HepG2 (cell line): ENCODE measurements at regions not wholly inside any gene's neighbourhood (a gene's known extent, or its start where the extent isn't known, plus 50 kb on each side); places are given as distances from the start of the nearest gene placed in this dataset.

Source experiments
- ATAC-seq: fragments of 200-7000 bp; cut with Tn5 transposase; 3 replicates; pipeline ENCODE4 v1.9.1; 2020; ENCODE audit warnings: mild to moderate bottlenecking, moderate library complexity
- BruUV-seq: library from RNA; stranded (reverse); fragments of 400-500 nt; replicated peaks from 2 replicates; lab custom pipeline; 2021; lab: Mats Ljungman, UMichigan
- CTCF ChIA-PET: fragments of 300-600 bp; formaldehyde crosslinking; extraction: SDS; loops from one replicate; lab custom pipeline; 2021; ENCODE audit warnings: low total read pairs, inconsistent platforms, low intra/inter-chr PET ratio; lab: Yijun Ruan, JAX
- POLR2A ChIA-PET: fragments of 350-600 bp; sonication (Branson Sonifier 250); formaldehyde crosslinking; loops from one replicate; lab custom pipeline; 2020; ENCODE audit warnings: antibody characterized with exemption, inconsistent platforms; lab: Yijun Ruan, JAX
- DNase-seq: peaks from one replicate; pipeline ENCODE4 v3.0.0-alpha.2; 2015; ENCODE audit warnings: low spot score
- FAIRE-seq: peaks from 3 replicates; lab custom pipeline; 2011; peaks lifted over from hg19 to GRCh38; lab: Jason Lieb, UNC
- H2AFZ ChIP-seq: one replicate; pipeline ENCODE4 v1.6.1; 2011; ENCODE audit warnings: low read length, inconsistent platforms
- H3K27ac ChIP-seq: fragments of 300-600 bp; 3 replicates; pipeline ENCODE4 v1.8.0; 2011; ENCODE audit warnings: mixed run types, mild to moderate bottlenecking, mixed read lengths, low read length, inconsistent platforms; ENCODE audit not compliant: insufficient read depth; ENCODE audit errors: extremely low read length
- H3K27me3 ChIP-seq, 2 experiments: fragments of 200-600 bp in 1 of 2; 2 replicates in 1 of 2; 3 replicates in 1 of 2; pipeline versions ENCODE4 v1.6.0 to v1.8.0; 2011; ENCODE audit warnings: low read length in 2 of 2, mild to moderate bottlenecking in 2 of 2, moderate library complexity in 2 of 2, inconsistent platforms in 1 of 2; ENCODE audit not compliant: insufficient read depth in 2 of 2, control insufficient read depth in 1 of 2
- H3K36me3 ChIP-seq, 2 experiments: fragments of 200-600 bp in 1 of 2; replicated peaks in 1 of 2; 2 replicates in 1 of 2; 3 replicates in 1 of 2; pipeline versions ENCODE4 v1.5.1 to v1.8.0; 2011; ENCODE audit warnings: low read length in 2 of 2, inconsistent platforms in 1 of 2; ENCODE audit not compliant: insufficient read depth in 2 of 2, control insufficient read depth in 1 of 2
- H3K4me1 ChIP-seq: 2 replicates; pipeline ENCODE4 v1.5.1; 2012; ENCODE audit warnings: low read length, inconsistent platforms; ENCODE audit not compliant: insufficient read depth
- H3K4me2 ChIP-seq: 2 replicates; pipeline ENCODE4 v1.6.0; 2011; ENCODE audit warnings: low read depth, low read length, inconsistent platforms
- H3K4me3 ChIP-seq, 3 experiments: fragments of 200-600 bp in 1 of 3; sonication (generic), shearing (Covaris generic) in 1 of 3; replicated peaks in 1 of 3; 2 replicates each; pipeline ENCODE4 v1.5.1; 2011 to 2016; ENCODE audit warnings: low read length in 3 of 3, inconsistent platforms in 2 of 3, low read depth in 2 of 3, mild to moderate bottlenecking in 2 of 3, control low read depth in 1 of 3, mixed read lengths in 1 of 3; ENCODE audit not compliant: insufficient read depth in 1 of 3
- H3K79me2 ChIP-seq: one replicate; pipeline ENCODE4 v1.6.1; 2011; ENCODE audit warnings: low read length, inconsistent platforms; ENCODE audit not compliant: insufficient read depth
- H3K9ac ChIP-seq: 2 replicates; pipeline ENCODE4 v1.6.0; 2011; ENCODE audit warnings: mild to moderate bottlenecking, low read depth, low read length, inconsistent platforms; ENCODE audit not compliant: insufficient read depth
- H3K9me3 ChIP-seq: 2 replicates; pipeline ENCODE4 v1.5.1; 2012; ENCODE audit warnings: mild to moderate bottlenecking, low read length
- H4K20me1 ChIP-seq: 2 replicates; pipeline ENCODE4 v1.6.0; 2011; ENCODE audit warnings: inconsistent platforms, mild to moderate bottlenecking, low read length, moderate library complexity; ENCODE audit not compliant: insufficient read depth
- HES4 ChIP-seq: sonication (generic); formaldehyde crosslinking; IDR thresholded peaks from 2 replicates; pipeline ENCODE4 v1.9.0; 2021; ENCODE audit warnings: mild to moderate bottlenecking, missing genetic modification reagents, borderline replicate concordance
- HNRNPK ChIP-seq: fragments of 200-400 bp; formaldehyde crosslinking; IDR thresholded peaks from 2 replicates; pipeline ENCODE4 v1.6.1; 2018; ENCODE audit warnings: low read length, low read depth, moderate library complexity, mild to moderate bottlenecking; ENCODE audit not compliant: poor library complexity, severe bottlenecking
- NBN ChIP-seq: fragments of 450-650 bp; conservative IDR thresholded peaks from 2 replicates; pipeline ENCODE4 v1.6.1; 2017
- NR3C1 ChIP-seq: sonication (generic); formaldehyde crosslinking; IDR thresholded peaks from 2 replicates; pipeline ENCODE4 v1.4.0; 2020; ENCODE audit warnings: missing genetic modification reagents
- PHF8 ChIP-seq: sonication (generic); formaldehyde crosslinking; IDR thresholded peaks from 2 replicates; pipeline ENCODE4 v1.5.0; 2020; ENCODE audit warnings: missing genetic modification reagents
- XRCC5 ChIP-seq: fragments of 200-400 bp; formaldehyde crosslinking; optimal IDR thresholded peaks from 2 replicates; pipeline ENCODE3; 2017; ENCODE audit warnings: mild to moderate bottlenecking, low read length
- ZNF136 ChIP-seq: sonication (generic); formaldehyde crosslinking; IDR thresholded peaks from 2 replicates; pipeline ENCODE4 v1.8.1; 2022; ENCODE audit warnings: low read depth, mild to moderate bottlenecking, moderate library complexity, missing genetic modification reagents
- WGBS: methylation state at CpG from one replicate; pipeline ENCODE4 v1.1.6; 2017; ENCODE audit warnings: low lambda C conversion rate; 5-methylcytosine and 5-hydroxymethylcytosine counted together
- in situ Hi-C: cut with HindIII; loops from 2 replicates; pipeline ENCODE4 v1.10.0; 2017; ENCODE audit warnings: low pct_unique_long_range_greater_than_20kb; ENCODE audit not compliant: extremely low pct_ligation_motif_present
- intact Hi-C: fragments of 100-400 bp; cut with micrococcal nuclease; formaldehyde crosslinking; loops from one replicate; pipeline ENCODE4 v1.10.0; 2022; ENCODE audit not compliant: unreplicated experiment
- TF ChIP-seq, protein P1 (sequence below): sonication (generic); formaldehyde crosslinking; IDR thresholded peaks from 2 replicates; pipeline ENCODE4 v1.4.0; 2020; ENCODE audit warnings: missing genetic modification reagents
- TF ChIP-seq, protein P2 (sequence below): sonication (generic); formaldehyde crosslinking; IDR thresholded peaks from 2 replicates; pipeline ENCODE4 v1.4.0; 2020; ENCODE audit warnings: missing genetic modification reagents

DNA sequence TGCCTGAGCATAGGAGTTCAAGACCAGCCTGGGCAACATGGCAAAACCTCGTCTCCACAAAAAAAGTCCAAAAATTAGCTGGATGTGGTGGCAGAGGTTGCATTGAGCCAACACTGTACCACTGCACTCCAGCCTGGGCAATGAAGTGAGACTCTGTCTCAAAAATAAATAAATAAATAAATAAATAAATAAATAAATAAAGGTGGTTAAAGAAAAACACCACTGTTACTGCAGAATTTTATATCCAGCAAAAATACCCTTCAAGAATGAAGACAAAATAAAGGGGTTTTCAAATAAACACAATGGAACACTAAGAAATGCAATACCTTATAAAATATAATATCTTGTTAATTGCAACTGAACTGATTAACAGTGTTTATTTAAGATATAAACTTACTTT is 150.2 kb upstream of the TBCA start:
- no peaks in the 10 kb centered on the region for H4K20me1 ChIP-seq
- ATAC-seq = no peak
- H3K4me3 ChIP-seq = no peak overlapping the region
- no peak for TF ChIP-seq HNRNPK
- POLR2A ChIA-PET = no interaction called here
- CTCF ChIA-PET = no interaction called here
- no peak for FAIRE-seq
- H3K27ac ChIP-seq = no peak overlapping the region
- no peaks in the 10 kb centered on the region for H3K36me3 ChIP-seq
- DNase-seq = no peak
- no TSS peak for BruUV-seq
- H3K4me2 ChIP-seq = no peak overlapping the region
- H2AFZ ChIP-seq = no peak overlapping the region
- H3K4me1 ChIP-seq = no peaks in the 10 kb centered on the region
- no peak overlapping the region for H3K9ac ChIP-seq
- H3K79me2 ChIP-seq = no peaks in the 10 kb centered on the region
- no peaks in the 10 kb centered on the region for H3K9me3 ChIP-seq
- in situ Hi-C loops (no loop called here), intact Hi-C loops (no loop called here)
- peaks cover 0 to 15% of the 10 kb centered on the region in 2 experiments; a peak in 2 of 5 replicates for H3K27me3 ChIP-seq
- WGBS = 16% methylated on average over 1 of the region's 1 CpG

DNA sequence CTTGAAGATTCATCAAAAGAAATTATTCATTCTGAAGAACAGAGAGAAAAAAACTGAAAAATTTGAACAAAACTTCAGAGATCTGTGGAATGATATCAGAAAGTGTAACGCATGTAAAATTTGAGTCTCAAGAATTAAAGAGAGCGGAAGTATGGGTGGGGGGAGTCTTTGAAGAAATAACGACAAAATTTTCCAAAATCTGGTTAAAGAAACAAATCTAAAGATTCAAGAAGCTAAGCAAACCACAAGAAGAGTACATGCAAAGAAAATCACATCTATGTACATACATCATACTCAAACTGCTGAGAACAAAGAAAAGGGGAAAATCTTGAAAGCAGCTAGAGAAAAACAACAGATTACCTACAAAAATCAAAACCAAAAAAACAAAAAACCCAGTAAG is 149.4 kb upstream of the TBCA start:
- Histone ChIP-seq H3K79me2 (no peaks in the 10 kb centered on the region), H3K27me3 (peaks cover 0 to 15% of the 10 kb centered on the region in 2 experiments; a peak in 2 of 5 replicates), H3K4me3 (no peak overlapping the region), H3K27ac (no peak overlapping the region), H3K4me2 (no peak overlapping the region), H3K36me3 (no peaks in the 10 kb centered on the region), H4K20me1 (no peaks in the 10 kb centered on the region), H3K9ac (no peak overlapping the region), H3K9me3 (no peaks in the 10 kb centered on the region), H3K4me1 (no peaks in the 10 kb centered on the region), H2AFZ (no peak overlapping the region)
- WGBS = 57% methylated on average over 3 of the region's 3 CpGs
- ATAC-seq (no peak), FAIRE-seq (no peak), DNase-seq (no peak)
- no TSS peak for BruUV-seq
- POLR2A ChIA-PET = no interaction called here
- CTCF ChIA-PET = no interaction called here
- in situ Hi-C loops (no loop called here), intact Hi-C loops (no loop called here)
- TF ChIP-seq, protein P1, sequence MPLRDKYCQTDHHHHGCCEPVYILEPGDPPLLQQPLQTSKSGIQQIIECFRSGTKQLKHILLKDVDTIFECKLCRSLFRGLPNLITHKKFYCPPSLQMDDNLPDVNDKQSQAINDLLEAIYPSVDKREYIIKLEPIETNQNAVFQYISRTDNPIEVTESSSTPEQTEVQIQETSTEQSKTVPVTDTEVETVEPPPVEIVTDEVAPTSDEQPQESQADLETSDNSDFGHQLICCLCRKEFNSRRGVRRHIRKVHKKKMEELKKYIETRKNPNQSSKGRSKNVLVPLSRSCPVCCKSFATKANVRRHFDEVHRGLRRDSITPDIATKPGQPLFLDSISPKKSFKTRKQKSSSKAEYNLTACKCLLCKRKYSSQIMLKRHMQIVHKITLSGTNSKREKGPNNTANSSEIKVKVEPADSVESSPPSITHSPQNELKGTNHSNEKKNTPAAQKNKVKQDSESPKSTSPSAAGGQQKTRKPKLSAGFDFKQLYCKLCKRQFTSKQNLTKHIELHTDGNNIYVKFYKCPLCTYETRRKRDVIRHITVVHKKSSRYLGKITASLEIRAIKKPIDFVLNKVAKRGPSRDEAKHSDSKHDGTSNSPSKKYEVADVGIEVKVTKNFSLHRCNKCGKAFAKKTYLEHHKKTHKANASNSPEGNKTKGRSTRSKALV (CRISPR knock-in tag) = no peak
- TF ChIP-seq NR3C1 (no peak), HES4 (CRISPR knock-in tag) (no peak), NBN (no peak), XRCC5 (no peak), ZNF136 (CRISPR knock-in tag) (no peak), PHF8 (CRISPR knock-in tag) (no peak)
- TF ChIP-seq, protein P2, sequence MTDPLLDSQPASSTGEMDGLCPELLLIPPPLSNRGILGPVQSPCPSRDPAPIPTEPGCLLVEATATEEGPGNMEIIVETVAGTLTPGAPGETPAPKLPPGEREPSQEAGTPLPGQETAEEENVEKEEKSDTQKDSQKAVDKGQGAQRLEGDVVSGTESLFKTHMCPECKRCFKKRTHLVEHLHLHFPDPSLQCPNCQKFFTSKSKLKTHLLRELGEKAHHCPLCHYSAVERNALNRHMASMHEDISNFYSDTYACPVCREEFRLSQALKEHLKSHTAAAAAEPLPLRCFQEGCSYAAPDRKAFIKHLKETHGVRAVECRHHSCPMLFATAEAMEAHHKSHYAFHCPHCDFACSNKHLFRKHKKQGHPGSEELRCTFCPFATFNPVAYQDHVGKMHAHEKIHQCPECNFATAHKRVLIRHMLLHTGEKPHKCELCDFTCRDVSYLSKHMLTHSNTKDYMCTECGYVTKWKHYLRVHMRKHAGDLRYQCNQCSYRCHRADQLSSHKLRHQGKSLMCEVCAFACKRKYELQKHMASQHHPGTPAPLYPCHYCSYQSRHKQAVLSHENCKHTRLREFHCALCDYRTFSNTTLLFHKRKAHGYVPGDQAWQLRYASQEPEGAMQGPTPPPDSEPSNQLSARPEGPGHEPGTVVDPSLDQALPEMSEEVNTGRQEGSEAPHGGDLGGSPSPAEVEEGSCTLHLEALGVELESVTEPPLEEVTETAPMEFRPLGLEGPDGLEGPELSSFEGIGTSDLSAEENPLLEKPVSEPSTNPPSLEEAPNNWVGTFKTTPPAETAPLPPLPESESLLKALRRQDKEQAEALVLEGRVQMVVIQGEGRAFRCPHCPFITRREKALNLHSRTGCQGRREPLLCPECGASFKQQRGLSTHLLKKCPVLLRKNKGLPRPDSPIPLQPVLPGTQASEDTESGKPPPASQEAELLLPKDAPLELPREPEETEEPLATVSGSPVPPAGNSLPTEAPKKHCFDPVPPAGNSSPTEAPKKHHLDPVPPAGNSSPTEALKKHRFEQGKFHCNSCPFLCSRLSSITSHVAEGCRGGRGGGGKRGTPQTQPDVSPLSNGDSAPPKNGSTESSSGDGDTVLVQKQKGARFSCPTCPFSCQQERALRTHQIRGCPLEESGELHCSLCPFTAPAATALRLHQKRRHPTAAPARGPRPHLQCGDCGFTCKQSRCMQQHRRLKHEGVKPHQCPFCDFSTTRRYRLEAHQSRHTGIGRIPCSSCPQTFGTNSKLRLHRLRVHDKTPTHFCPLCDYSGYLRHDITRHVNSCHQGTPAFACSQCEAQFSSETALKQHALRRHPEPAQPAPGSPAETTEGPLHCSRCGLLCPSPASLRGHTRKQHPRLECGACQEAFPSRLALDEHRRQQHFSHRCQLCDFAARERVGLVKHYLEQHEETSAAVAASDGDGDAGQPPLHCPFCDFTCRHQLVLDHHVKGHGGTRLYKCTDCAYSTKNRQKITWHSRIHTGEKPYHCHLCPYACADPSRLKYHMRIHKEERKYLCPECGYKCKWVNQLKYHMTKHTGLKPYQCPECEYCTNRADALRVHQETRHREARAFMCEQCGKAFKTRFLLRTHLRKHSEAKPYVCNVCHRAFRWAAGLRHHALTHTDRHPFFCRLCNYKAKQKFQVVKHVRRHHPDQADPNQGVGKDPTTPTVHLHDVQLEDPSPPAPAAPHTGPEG (CRISPR knock-in tag) = no peak
